ENCODE measurements at regions not wholly inside any gene's neighbourhood (a gene's known extent, or its start where the extent isn't known, plus 50 kb on each side); places are given as distances from the start of the nearest gene placed in this dataset.

GRCh38 chr10:122780391-122780790 lies 65.3 kb downstream of the CUZD1 start:
- ChIA-PET POLR2A (ENCODE audit: unreplicated experiment) (no interaction called here), CTCF (no interaction called here)
- Histone ChIP-seq H3K27ac (ENCODE audit: insufficient read depth, low read length) (no peak overlapping the region), H4K20me1 (ENCODE audit: insufficient read depth, low read length) (no peaks in the 10 kb centered on the region), H2BK5ac (ENCODE audit: low read depth, low read length, poor library complexity, severe bottlenecking) (no peak overlapping the region), H4K91ac (ENCODE audit: insufficient read depth, low read depth, low read length) (no peak overlapping the region), H3K4me1 (ENCODE audit: control insufficient read depth, insufficient read depth, low read length) (no peaks in the 10 kb centered on the region), H3K23ac (ENCODE audit: low read depth, low read length) (no peak overlapping the region), H2AFZ (replicated peaks; ENCODE audit: low read length, poor library complexity) (no peak overlapping the region), H3K9ac (ENCODE audit: low read depth, low read length) (no peak overlapping the region), H4K5ac (ENCODE audit: low read depth, low read length) (no peak overlapping the region), H3K56ac (ENCODE audit: extremely low read depth, insufficient read depth, low read length) (no peak overlapping the region), H3K9me1 (ENCODE audit: insufficient read depth, low read length) (no peaks in the 10 kb centered on the region), H3K18ac (ENCODE audit: low read depth, low read length) (no peak overlapping the region), H2BK120ac (ENCODE audit: low read depth, low read length) (no peak overlapping the region), H3K4me2 (ENCODE audit: low read depth, low read length) (no peak overlapping the region), H2BK15ac (ENCODE audit: low read depth, low read length) (no peak overlapping the region), H3K36me3 (ENCODE audit: control insufficient read depth, insufficient read depth, low read length) (no peaks in the 10 kb centered on the region), H3K4me3 (ENCODE audit: insufficient read depth, low read depth, low read length) (no peak overlapping the region), H2AK5ac (ENCODE audit: low read depth, low read length) (no peak overlapping the region), H3K14ac (replicated peaks; ENCODE audit: low read depth, low read length) (no peak overlapping the region), H3K27me3 (ENCODE audit: control insufficient read depth, insufficient read depth, low read length) (no peaks in the 10 kb centered on the region), H2AK9ac (replicated peaks; ENCODE audit: low read depth, low read length, poor library complexity) (no peak overlapping the region), H3K9me3 (ENCODE audit: control insufficient read depth, insufficient read depth, low read length) (no peaks in the 10 kb centered on the region), H4K8ac (ENCODE audit: low read depth in 2 of 2, low read length in 2 of 2) (no peak overlapping the region), H3K79me1 (ENCODE audit: low read depth in 1 of 2, low read length in 2 of 2) (no peaks in the 10 kb centered on the region), H3K4ac (ENCODE audit: low read depth, low read length) (no peak overlapping the region), H2BK20ac (ENCODE audit: low read depth, low read length) (no peak overlapping the region)
- no peak for ATAC-seq (ENCODE audit: low read depth)
- DNase-seq: no peak
- dilution Hi-C loops (cut with HindIII; ENCODE audit: low sequenced_read_pairs, unreplicated experiment) (no loop called here), in situ Hi-C loops (cut with MboI; ENCODE audit: low sequenced_read_pairs) (no loop called here), intact Hi-C loops (cut with micrococcal nuclease) (no loop called here)
- TF ChIP-seq MAZ (IDR thresholded peaks at IDR 0.05; ENCODE audit: borderline replicate concordance, low read depth, low read length): no peak
- no peak for TF ChIP-seq NFE2L2 (IDR thresholded peaks at IDR 0.05; ENCODE audit: low read depth, low read length)
- TF ChIP-seq RAD21 (IDR thresholded peaks at IDR 0.05; ENCODE audit: low read length): no peak
- no peak for TF ChIP-seq USF2 (IDR thresholded peaks at IDR 0.05; ENCODE audit: low read depth, low read length)
- no peak for TF ChIP-seq MAFK (IDR thresholded peaks at IDR 0.05; ENCODE audit: low read depth, low read length)
- no TSS peak for BruUV-seq (replicated peaks)
- WGBS, 2 experiments (ENCODE audit: extremely low coverage in 2 of 2, insufficient read length in 1 of 2): no CpG with 5 or more reads among the region's 2 CpGs
